GM23338 (cell line): ENCODE measurements at regions not wholly inside any gene's neighbourhood (a gene's known extent, or its start where the extent isn't known, plus 50 kb on each side); places are given as distances from the start of the nearest gene placed in this dataset.
A peak's percentile ranks its signal among the peaks of the same experiment; 100 is the strongest.

Experiments
- ATAC-seq: fragments of 200-7000 bp; cut with Tn5 transposase; 3 replicates; pipeline ENCODE4 v1.9.1; 2020
- DNase-seq: peaks from one replicate; pipeline ENCODE4 v3.0.0-alpha.2; 2015; ENCODE audit warnings: low spot score
- H2AFZ ChIP-seq: fragments of 200-600 bp; sonication (generic); 2 replicates; pipeline ENCODE4 v1.8.0; 2016; ENCODE audit warnings: antibody characterized with exemption, mild to moderate bottlenecking, moderate library complexity
- H3F3A ChIP-seq: fragments of 200-600 bp; sonication (generic); replicated peaks from 2 replicates; pipeline ENCODE4 v1.8.0; 2017; ENCODE audit warnings: antibody characterized with exemption, mixed run types, low read depth
- H3K27ac ChIP-seq: fragments of 200-600 bp; sonication (generic); 2 replicates; pipeline ENCODE4 v1.6.1; 2016; ENCODE audit warnings: low read depth
- H3K27me3 ChIP-seq: fragments of 200-600 bp; sonication (generic); 2 replicates; pipeline ENCODE4 v1.8.0; 2016; ENCODE audit warnings: mild to moderate bottlenecking, mixed run types, moderate library complexity; ENCODE audit not compliant: insufficient read depth
- H3K36me3 ChIP-seq: fragments of 200-600 bp; sonication (generic); 2 replicates; pipeline ENCODE4 v1.8.0; 2016; ENCODE audit warnings: mild to moderate bottlenecking; ENCODE audit not compliant: insufficient read depth
- H3K4me1 ChIP-seq: fragments of 200-600 bp; sonication (generic); 2 replicates; pipeline ENCODE4 v1.8.0; 2016; ENCODE audit warnings: mild to moderate bottlenecking, moderate library complexity; ENCODE audit not compliant: insufficient read depth
- H3K4me2 ChIP-seq: fragments of 200-600 bp; sonication (generic); 2 replicates; pipeline ENCODE4 v1.7.1; 2017; ENCODE audit warnings: mixed run types
- H3K4me3 ChIP-seq: fragments of 200-600 bp; sonication (generic); 2 replicates; pipeline ENCODE4 v1.6.1; 2016; ENCODE audit warnings: mixed run types
- H3K79me2 ChIP-seq: fragments of 200-600 bp; sonication (generic); replicated peaks from 2 replicates; pipeline ENCODE4 v1.8.0; 2017; ENCODE audit warnings: mild to moderate bottlenecking; ENCODE audit not compliant: insufficient read depth
- H3K9me2 ChIP-seq: fragments of 200-600 bp; sonication (generic); 2 replicates; pipeline ENCODE4 v1.8.0; 2017; ENCODE audit not compliant: insufficient read depth
- H4K20me1 ChIP-seq: fragments of 200-600 bp; sonication (generic); replicated peaks from 2 replicates; pipeline ENCODE4 v1.8.0; 2017; ENCODE audit warnings: mild to moderate bottlenecking; ENCODE audit not compliant: insufficient read depth
- H3K27ac Mint-ChIP-seq: 2 replicates; pipeline ENCODE4 v1.8.0; 2020; ENCODE audit warnings: inconsistent platforms, mild to moderate bottlenecking, moderate library complexity, mixed read lengths
- H3K27me3 Mint-ChIP-seq: 3 replicates; pipeline ENCODE4 v1.8.0; 2022; ENCODE audit warnings: low read depth, mild to moderate bottlenecking, moderate library complexity, mixed read lengths, inconsistent platforms; ENCODE audit not compliant: insufficient read depth, poor library complexity
- H3K36me3 Mint-ChIP-seq: 3 replicates; pipeline ENCODE4 v1.8.0; 2021; ENCODE audit warnings: low read depth, mild to moderate bottlenecking, inconsistent platforms, moderate library complexity, mixed read lengths
- H3K4me1 Mint-ChIP-seq: 3 replicates; pipeline ENCODE4 v1.8.0; 2020; ENCODE audit warnings: mild to moderate bottlenecking, inconsistent platforms, mixed read lengths
- H3K4me3 Mint-ChIP-seq: 3 replicates; pipeline ENCODE4 v1.8.0; 2021; ENCODE audit warnings: moderate library complexity, mild to moderate bottlenecking, inconsistent platforms, mixed read lengths
- H3K9me3 Mint-ChIP-seq: 3 replicates; pipeline ENCODE4 v1.8.0; 2020; ENCODE audit warnings: moderate library complexity, mild to moderate bottlenecking, inconsistent platforms, mixed read lengths
- CREB1 ChIP-seq: fragments of 250-450 bp; sonication (Bioruptor Pico); IDR thresholded peaks from 2 replicates; pipeline ENCODE4 v1.5.0; 2020; ENCODE audit warnings: low read depth, mild to moderate bottlenecking, moderate library complexity
- CTCF ChIP-seq, 2 experiments: fragments of 200-600 bp in 1 of 2; sonication (generic) in 1 of 2; conservative IDR thresholded peaks; 2 replicates each; pipeline versions ENCODE4 v1.5.1 to v1.6.1; 2016 to 2017; ENCODE audit warnings: antibody characterized with exemption in 2 of 2, low read depth in 2 of 2, mild to moderate bottlenecking in 2 of 2, moderate library complexity in 1 of 2
- ETS1 ChIP-seq: IDR thresholded peaks from 2 replicates; pipeline ENCODE4 v1.6.1; 2016; ENCODE audit warnings: antibody characterized with exemption
- EZH2 ChIP-seq: fragments of 200-600 bp; sonication (generic); IDR thresholded peaks from one replicate; pipeline ENCODE4 v1.8.0; 2017; ENCODE audit warnings: antibody characterized with exemption, mild to moderate bottlenecking, low read depth; ENCODE audit not compliant: unreplicated experiment
- EZH2phosphoT487 ChIP-seq: fragments of 200-600 bp; sonication (generic); IDR thresholded peaks from one replicate; pipeline ENCODE4 v1.8.1; 2018; ENCODE audit warnings: antibody characterized with exemption; ENCODE audit not compliant: unreplicated experiment
- JUNB ChIP-seq: IDR thresholded peaks from one replicate; pipeline ENCODE4 v1.6.1; 2016; ENCODE audit warnings: antibody characterized with exemption; ENCODE audit not compliant: unreplicated experiment
- NANOG ChIP-seq: IDR thresholded peaks from 2 replicates; pipeline ENCODE4 v1.6.1; 2016; ENCODE audit warnings: antibody characterized with exemption, borderline replicate concordance
- POLR2AphosphoS5 ChIP-seq: IDR thresholded peaks from 2 replicates; pipeline ENCODE4 v1.6.1; 2016; ENCODE audit warnings: antibody characterized with exemption, low read depth
- REST ChIP-seq: IDR thresholded peaks from one replicate; pipeline ENCODE4 v1.6.1; 2018; ENCODE audit warnings: antibody characterized with exemption; ENCODE audit not compliant: unreplicated experiment
- STAT1 ChIP-seq: IDR thresholded peaks from one replicate; pipeline ENCODE4 v1.6.1; 2016; ENCODE audit warnings: antibody characterized with exemption; ENCODE audit not compliant: unreplicated experiment
- ZNF114 ChIP-seq: fragments of 250-450 bp; sonication (Bioruptor Pico); IDR thresholded peaks from 2 replicates; pipeline ENCODE4 v1.5.0; 2020; ENCODE audit warnings: mild to moderate bottlenecking, moderate library complexity
- ZNF331 ChIP-seq: fragments of 250-450 bp; sonication (Bioruptor Pico); IDR thresholded peaks from 2 replicates; pipeline ENCODE4 v1.5.0; 2020; ENCODE audit warnings: low read depth, mild to moderate bottlenecking, moderate library complexity

GRCh38 chrX:1833656-1834360 is 218.9 kb downstream of the ASMT start:
- no peak overlapping the region for H3K4me2 ChIP-seq
- Mint-ChIP-seq H3K27me3 (peaks cover 8% of the 10 kb centered on the region), H3K4me3 (no peak overlapping the region), H3K27ac (no peak overlapping the region), H3K9me3 (peaks cover 37% of the 10 kb centered on the region), H3K4me1 (peaks cover 8% of the 10 kb centered on the region; the same call in 1 of the 3 replicates), H3K36me3 (peaks cover 24% of the 10 kb centered on the region)
- no peaks in the 10 kb centered on the region for H3K9me2 ChIP-seq
- ATAC-seq (no peak), DNase-seq (no peak)
- H3K79me2 ChIP-seq, result no peaks in the 10 kb centered on the region
- no peak overlapping the region for H3K27ac ChIP-seq
- H3K27me3 ChIP-seq, result no peaks in the 10 kb centered on the region
- no peaks in the 10 kb centered on the region for H3K4me1 ChIP-seq
- H3F3A ChIP-seq, result no peaks in the 10 kb centered on the region
- H2AFZ ChIP-seq, result 0 out of 2 replicates have a peak overlapping the region, but pooled peaks have one; percentile 28
- H3K36me3 ChIP-seq, result no peaks in the 10 kb centered on the region; the same call in 1 of the 2 replicates
- TF ChIP-seq EZH2phosphoT487 (no peak), CREB1 (CRISPR knock-in tag) (no peak), POLR2AphosphoS5 (no peak), ETS1 (no peak), EZH2 (no peak), ZNF331 (CRISPR knock-in tag) (no peak), STAT1 (no peak), REST (no peak), JUNB (no peak), NANOG (no peak), CTCF (conservative IDR thresholded peaks at IDR 0.05; ENCODE audit: low read depth in 2 of 2) (no peak), ZNF114 (no peak)
- H4K20me1 ChIP-seq, result no peaks in the 10 kb centered on the region
- no peak overlapping the region for H3K4me3 ChIP-seq
